ENCODE measurements at regions not wholly inside any gene's neighbourhood (a gene's known extent, or its start where the extent isn't known, plus 50 kb on each side); places are given as distances from the start of the nearest gene placed in this dataset.

DNA sequence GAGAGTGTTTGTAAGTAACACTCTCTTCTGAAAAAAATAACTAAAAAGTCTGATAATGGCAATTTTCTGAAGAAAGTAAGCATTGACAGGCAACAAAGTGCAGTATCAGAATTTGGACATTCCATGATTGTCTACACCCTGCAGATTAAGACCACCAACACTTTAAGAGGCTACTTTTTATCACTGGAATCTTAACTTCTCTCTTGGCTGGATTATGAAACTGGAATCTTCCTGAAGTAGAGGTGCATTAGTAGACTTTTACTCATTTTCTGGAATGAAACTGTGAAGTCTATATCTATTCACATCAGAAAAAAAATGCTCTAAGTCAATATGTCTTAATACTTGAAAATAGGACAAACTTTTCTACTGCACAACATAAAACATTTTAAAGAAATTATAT, 547.5 kb downstream of the COL12A1 start:
- H3K36me3 Mint-ChIP-seq (ENCODE audit: low read depth): peaks cover 21% of the 10 kb centered on the region; the same call in 2 of the 3 replicates
- Histone ChIP-seq H4K20me1 (replicated peaks; ENCODE audit: insufficient read depth) (no peaks in the 10 kb centered on the region), H3K27me3 (ENCODE audit: insufficient read depth) (no peaks in the 10 kb centered on the region), H3K9me2 (ENCODE audit: insufficient read depth) (no peaks in the 10 kb centered on the region; the same call in 1 of the 2 replicates), H3K4me2 (no peak overlapping the region), H3F3A (replicated peaks; ENCODE audit: low read depth) (no peaks in the 10 kb centered on the region), H3K4me1 (ENCODE audit: insufficient read depth) (no peaks in the 10 kb centered on the region), H3K36me3 (ENCODE audit: insufficient read depth) (peaks cover 5% of the 10 kb centered on the region; the same call in 1 of the 2 replicates), H3K27ac (ENCODE audit: low read depth) (no peak overlapping the region), H3K4me3 (no peak overlapping the region), H2AFZ (no peak overlapping the region), H3K79me2 (replicated peaks; ENCODE audit: insufficient read depth) (no peaks in the 10 kb centered on the region)
- H3K27me3 Mint-ChIP-seq (ENCODE audit: insufficient read depth, low read depth, poor library complexity): no peaks in the 10 kb centered on the region
- no peak for TF ChIP-seq ZNF114 (CRISPR knock-in tag; IDR thresholded peaks at IDR 0.05)
- no peak for TF ChIP-seq CREB1 (CRISPR knock-in tag; IDR thresholded peaks at IDR 0.05; ENCODE audit: low read depth)
- TF ChIP-seq, protein P1, sequence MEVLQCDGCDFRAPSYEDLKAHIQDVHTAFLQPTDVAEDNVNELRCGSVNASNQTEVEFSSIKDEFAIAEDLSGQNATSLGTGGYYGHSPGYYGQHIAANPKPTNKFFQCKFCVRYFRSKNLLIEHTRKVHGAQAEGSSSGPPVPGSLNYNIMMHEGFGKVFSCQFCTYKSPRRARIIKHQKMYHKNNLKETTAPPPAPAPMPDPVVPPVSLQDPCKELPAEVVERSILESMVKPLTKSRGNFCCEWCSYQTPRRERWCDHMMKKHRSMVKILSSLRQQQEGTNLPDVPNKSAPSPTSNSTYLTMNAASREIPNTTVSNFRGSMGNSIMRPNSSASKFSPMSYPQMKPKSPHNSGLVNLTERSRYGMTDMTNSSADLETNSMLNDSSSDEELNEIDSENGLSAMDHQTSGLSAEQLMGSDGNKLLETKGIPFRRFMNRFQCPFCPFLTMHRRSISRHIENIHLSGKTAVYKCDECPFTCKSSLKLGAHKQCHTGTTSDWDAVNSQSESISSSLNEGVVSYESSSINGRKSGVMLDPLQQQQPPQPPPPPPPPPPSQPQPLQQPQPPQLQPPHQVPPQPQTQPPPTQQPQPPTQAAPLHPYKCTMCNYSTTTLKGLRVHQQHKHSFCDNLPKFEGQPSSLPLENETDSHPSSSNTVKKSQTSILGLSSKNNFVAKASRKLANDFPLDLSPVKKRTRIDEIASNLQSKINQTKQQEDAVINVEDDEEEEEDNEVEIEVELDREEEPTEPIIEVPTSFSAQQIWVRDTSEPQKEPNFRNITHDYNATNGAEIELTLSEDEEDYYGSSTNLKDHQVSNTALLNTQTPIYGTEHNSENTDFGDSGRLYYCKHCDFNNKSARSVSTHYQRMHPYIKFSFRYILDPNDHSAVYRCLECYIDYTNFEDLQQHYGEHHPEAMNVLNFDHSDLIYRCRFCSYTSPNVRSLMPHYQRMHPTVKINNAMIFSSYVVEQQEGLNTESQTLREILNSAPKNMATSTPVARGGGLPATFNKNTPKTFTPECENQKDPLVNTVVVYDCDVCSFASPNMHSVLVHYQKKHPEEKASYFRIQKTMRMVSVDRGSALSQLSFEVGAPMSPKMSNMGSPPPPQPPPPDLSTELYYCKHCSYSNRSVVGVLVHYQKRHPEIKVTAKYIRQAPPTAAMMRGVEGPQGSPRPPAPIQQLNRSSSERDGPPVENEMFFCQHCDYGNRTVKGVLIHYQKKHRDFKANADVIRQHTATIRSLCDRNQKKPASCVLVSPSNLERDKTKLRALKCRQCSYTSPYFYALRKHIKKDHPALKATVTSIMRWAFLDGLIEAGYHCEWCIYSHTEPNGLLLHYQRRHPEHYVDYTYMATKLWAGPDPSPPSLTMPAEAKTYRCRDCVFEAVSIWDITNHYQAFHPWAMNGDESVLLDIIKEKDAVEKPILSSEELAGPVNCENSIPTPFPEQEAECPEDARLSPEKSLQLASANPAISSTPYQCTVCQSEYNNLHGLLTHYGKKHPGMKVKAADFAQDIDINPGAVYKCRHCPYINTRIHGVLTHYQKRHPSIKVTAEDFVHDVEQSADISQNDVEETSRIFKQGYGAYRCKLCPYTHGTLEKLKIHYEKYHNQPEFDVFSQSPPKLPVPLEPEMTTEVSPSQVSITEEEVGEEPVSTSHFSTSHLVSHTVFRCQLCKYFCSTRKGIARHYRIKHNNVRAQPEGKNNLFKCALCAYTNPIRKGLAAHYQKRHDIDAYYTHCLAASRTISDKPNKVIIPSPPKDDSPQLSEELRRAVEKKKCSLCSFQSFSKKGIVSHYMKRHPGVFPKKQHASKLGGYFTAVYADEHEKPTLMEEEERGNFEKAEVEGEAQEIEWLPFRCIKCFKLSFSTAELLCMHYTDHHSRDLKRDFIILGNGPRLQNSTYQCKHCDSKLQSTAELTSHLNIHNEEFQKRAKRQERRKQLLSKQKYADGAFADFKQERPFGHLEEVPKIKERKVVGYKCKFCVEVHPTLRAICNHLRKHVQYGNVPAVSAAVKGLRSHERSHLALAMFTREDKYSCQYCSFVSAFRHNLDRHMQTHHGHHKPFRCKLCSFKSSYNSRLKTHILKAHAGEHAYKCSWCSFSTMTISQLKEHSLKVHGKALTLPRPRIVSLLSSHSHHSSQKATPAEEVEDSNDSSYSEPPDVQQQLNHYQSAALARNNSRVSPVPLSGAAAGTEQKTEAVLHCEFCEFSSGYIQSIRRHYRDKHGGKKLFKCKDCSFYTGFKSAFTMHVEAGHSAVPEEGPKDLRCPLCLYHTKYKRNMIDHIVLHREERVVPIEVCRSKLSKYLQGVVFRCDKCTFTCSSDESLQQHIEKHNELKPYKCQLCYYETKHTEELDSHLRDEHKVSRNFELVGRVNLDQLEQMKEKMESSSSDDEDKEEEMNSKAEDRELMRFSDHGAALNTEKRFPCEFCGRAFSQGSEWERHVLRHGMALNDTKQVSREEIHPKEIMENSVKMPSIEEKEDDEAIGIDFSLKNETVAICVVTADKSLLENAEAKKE (CRISPR knock-in tag; IDR thresholded peaks at IDR 0.05): no peak
- no peak for TF ChIP-seq EZH2 (IDR thresholded peaks at IDR 0.05; ENCODE audit: low read depth, unreplicated experiment)
- TF ChIP-seq JUNB (IDR thresholded peaks at IDR 0.05; ENCODE audit: unreplicated experiment): no peak
- TF ChIP-seq STAT1 (IDR thresholded peaks at IDR 0.05; ENCODE audit: unreplicated experiment): no peak
- no peak for TF ChIP-seq EZH2phosphoT487 (IDR thresholded peaks at IDR 0.05; ENCODE audit: unreplicated experiment)
- no peak for TF ChIP-seq NANOG (IDR thresholded peaks at IDR 0.05; ENCODE audit: borderline replicate concordance)
- TF ChIP-seq, protein P2, sequence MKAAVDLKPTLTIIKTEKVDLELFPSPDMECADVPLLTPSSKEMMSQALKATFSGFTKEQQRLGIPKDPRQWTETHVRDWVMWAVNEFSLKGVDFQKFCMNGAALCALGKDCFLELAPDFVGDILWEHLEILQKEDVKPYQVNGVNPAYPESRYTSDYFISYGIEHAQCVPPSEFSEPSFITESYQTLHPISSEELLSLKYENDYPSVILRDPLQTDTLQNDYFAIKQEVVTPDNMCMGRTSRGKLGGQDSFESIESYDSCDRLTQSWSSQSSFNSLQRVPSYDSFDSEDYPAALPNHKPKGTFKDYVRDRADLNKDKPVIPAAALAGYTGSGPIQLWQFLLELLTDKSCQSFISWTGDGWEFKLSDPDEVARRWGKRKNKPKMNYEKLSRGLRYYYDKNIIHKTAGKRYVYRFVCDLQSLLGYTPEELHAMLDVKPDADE (IDR thresholded peaks at IDR 0.05): no peak
- TF ChIP-seq, protein P3, sequence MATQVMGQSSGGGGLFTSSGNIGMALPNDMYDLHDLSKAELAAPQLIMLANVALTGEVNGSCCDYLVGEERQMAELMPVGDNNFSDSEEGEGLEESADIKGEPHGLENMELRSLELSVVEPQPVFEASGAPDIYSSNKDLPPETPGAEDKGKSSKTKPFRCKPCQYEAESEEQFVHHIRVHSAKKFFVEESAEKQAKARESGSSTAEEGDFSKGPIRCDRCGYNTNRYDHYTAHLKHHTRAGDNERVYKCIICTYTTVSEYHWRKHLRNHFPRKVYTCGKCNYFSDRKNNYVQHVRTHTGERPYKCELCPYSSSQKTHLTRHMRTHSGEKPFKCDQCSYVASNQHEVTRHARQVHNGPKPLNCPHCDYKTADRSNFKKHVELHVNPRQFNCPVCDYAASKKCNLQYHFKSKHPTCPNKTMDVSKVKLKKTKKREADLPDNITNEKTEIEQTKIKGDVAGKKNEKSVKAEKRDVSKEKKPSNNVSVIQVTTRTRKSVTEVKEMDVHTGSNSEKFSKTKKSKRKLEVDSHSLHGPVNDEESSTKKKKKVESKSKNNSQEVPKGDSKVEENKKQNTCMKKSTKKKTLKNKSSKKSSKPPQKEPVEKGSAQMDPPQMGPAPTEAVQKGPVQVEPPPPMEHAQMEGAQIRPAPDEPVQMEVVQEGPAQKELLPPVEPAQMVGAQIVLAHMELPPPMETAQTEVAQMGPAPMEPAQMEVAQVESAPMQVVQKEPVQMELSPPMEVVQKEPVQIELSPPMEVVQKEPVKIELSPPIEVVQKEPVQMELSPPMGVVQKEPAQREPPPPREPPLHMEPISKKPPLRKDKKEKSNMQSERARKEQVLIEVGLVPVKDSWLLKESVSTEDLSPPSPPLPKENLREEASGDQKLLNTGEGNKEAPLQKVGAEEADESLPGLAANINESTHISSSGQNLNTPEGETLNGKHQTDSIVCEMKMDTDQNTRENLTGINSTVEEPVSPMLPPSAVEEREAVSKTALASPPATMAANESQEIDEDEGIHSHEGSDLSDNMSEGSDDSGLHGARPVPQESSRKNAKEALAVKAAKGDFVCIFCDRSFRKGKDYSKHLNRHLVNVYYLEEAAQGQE (IDR thresholded peaks at IDR 0.05; ENCODE audit: unreplicated experiment): no peak
- no peak for TF ChIP-seq POLR2AphosphoS5 (IDR thresholded peaks at IDR 0.05; ENCODE audit: low read depth)
- no peak for TF ChIP-seq ZNF331 (CRISPR knock-in tag; IDR thresholded peaks at IDR 0.05; ENCODE audit: low read depth)
- TF ChIP-seq, protein P4, sequence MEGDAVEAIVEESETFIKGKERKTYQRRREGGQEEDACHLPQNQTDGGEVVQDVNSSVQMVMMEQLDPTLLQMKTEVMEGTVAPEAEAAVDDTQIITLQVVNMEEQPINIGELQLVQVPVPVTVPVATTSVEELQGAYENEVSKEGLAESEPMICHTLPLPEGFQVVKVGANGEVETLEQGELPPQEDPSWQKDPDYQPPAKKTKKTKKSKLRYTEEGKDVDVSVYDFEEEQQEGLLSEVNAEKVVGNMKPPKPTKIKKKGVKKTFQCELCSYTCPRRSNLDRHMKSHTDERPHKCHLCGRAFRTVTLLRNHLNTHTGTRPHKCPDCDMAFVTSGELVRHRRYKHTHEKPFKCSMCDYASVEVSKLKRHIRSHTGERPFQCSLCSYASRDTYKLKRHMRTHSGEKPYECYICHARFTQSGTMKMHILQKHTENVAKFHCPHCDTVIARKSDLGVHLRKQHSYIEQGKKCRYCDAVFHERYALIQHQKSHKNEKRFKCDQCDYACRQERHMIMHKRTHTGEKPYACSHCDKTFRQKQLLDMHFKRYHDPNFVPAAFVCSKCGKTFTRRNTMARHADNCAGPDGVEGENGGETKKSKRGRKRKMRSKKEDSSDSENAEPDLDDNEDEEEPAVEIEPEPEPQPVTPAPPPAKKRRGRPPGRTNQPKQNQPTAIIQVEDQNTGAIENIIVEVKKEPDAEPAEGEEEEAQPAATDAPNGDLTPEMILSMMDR (conservative IDR thresholded peaks at IDR 0.05; ENCODE audit: low read depth in 2 of 2): no peak
- ATAC-seq (no peak), DNase-seq (ENCODE audit: low spot score) (no peak)
- no peak overlapping the region for H3K4me3 Mint-ChIP-seq
- H3K4me1 Mint-ChIP-seq: no peaks in the 10 kb centered on the region
- peaks cover 41% of the 10 kb centered on the region for H3K9me3 Mint-ChIP-seq
- H3K27ac Mint-ChIP-seq: no peak overlapping the region

All from GM23338 (cell line).